Kasumi-1 (cell line): ENCODE measurements at regions not wholly inside any gene's neighbourhood (a gene's known extent, or its start where the extent isn't known, plus 50 kb on each side); places are given as distances from the start of the nearest gene placed in this dataset.

Experiments used
- DNase-seq, 2 experiments: peaks; one replicate each; lab custom pipeline; 2025; lab: John Stamatoyannopoulos, UW

GRCh38 chr4:153850533-153851280 is 61.8 kb upstream of the SFRP2 start:
- no peak for DNase-seq

GRCh38 chr4:153844144-153844543 is 55.3 kb upstream of the SFRP2 start:
- no peak for DNase-seq
